Hepatocyte (in vitro differentiated cells): ENCODE measurements at regions not wholly inside any gene's neighbourhood (a gene's known extent, or its start where the extent isn't known, plus 50 kb on each side); places are given as distances from the start of the nearest gene placed in this dataset.

Source experiments
- CTCF ChIP-seq: fragments of 200-600 bp; sonication (generic); IDR thresholded peaks from 2 replicates; pipeline ENCODE4 v1.5.1; 2016; ENCODE audit warnings: antibody characterized with exemption, mild to moderate bottlenecking; ENCODE audit not compliant: poor library complexity
- EZH2 ChIP-seq: fragments of 200-600 bp; sonication (generic); IDR thresholded peaks from 2 replicates; pipeline ENCODE4 v1.6.1; 2016; ENCODE audit warnings: antibody characterized with exemption, mild to moderate bottlenecking, borderline replicate concordance
- EZH2phosphoT487 ChIP-seq: fragments of 200-600 bp; sonication (generic); IDR thresholded peaks from one replicate; pipeline ENCODE4 v1.6.1; 2018; ENCODE audit warnings: antibody characterized with exemption, mild to moderate bottlenecking, low read depth, moderate library complexity; ENCODE audit not compliant: unreplicated experiment, severe bottlenecking

- no peak for TF ChIP-seq CTCF
- TF ChIP-seq EZH2phosphoT487, result no peak
- no peak for TF ChIP-seq EZH2
Measured at GRCh38 chr2:145155196-145155595, 635.3 kb upstream of the ZEB2 start.
